Ishikawa (cell line): ENCODE measurements at regions not wholly inside any gene's neighbourhood (a gene's known extent, or its start where the extent isn't known, plus 50 kb on each side); places are given as distances from the start of the nearest gene placed in this dataset.

ENCODE experiments used
- CEBPB ChIP-seq: IDR thresholded peaks from 2 replicates; pipeline ENCODE4 v1.6.1; 2012
- CREB1 ChIP-seq: IDR thresholded peaks from 2 replicates; pipeline ENCODE4 v1.6.1; 2012; ENCODE audit warnings: low read depth
- EGR1 ChIP-seq: IDR thresholded peaks from 2 replicates; pipeline ENCODE4 v1.6.1; 2012
- EP300 ChIP-seq: IDR thresholded peaks from 2 replicates; pipeline ENCODE4 v1.6.1; 2012; ENCODE audit warnings: borderline replicate concordance
- FOXM1 ChIP-seq: IDR thresholded peaks from 2 replicates; pipeline ENCODE4 v1.6.1; 2012; ENCODE audit warnings: low read depth, borderline replicate concordance
- NFIC ChIP-seq: IDR thresholded peaks from 2 replicates; pipeline ENCODE4 v1.6.1; 2012
- RAD21 ChIP-seq: IDR thresholded peaks from 2 replicates; pipeline ENCODE4 v1.6.1; 2012; ENCODE audit warnings: low read depth
- TAF1 ChIP-seq: IDR thresholded peaks from 2 replicates; pipeline ENCODE4 v1.6.1; 2012; ENCODE audit warnings: low read depth, mild to moderate bottlenecking
- TCF12 ChIP-seq: IDR thresholded peaks from 2 replicates; pipeline ENCODE4 v1.6.1; 2012; ENCODE audit warnings: low read depth
- TEAD4 ChIP-seq: IDR thresholded peaks from 2 replicates; pipeline ENCODE4 v1.6.1; 2012
- USF1 ChIP-seq: IDR thresholded peaks from 2 replicates; pipeline ENCODE4 v1.6.1; 2012
- YY1 ChIP-seq: IDR thresholded peaks from 2 replicates; pipeline ENCODE4 v1.6.1; 2012; ENCODE audit warnings: low read depth
- ZBTB7A ChIP-seq: IDR thresholded peaks from 2 replicates; pipeline ENCODE4 v1.6.1; 2012; ENCODE audit warnings: low read depth
- TF ChIP-seq, protein P1 (sequence below): IDR thresholded peaks from 2 replicates; pipeline ENCODE4 v1.6.1; 2012
- TF ChIP-seq, protein P2 (sequence below): IDR thresholded peaks from 2 replicates; pipeline ENCODE4 v1.6.1; 2012; ENCODE audit warnings: low read depth, mild to moderate bottlenecking

DNA sequence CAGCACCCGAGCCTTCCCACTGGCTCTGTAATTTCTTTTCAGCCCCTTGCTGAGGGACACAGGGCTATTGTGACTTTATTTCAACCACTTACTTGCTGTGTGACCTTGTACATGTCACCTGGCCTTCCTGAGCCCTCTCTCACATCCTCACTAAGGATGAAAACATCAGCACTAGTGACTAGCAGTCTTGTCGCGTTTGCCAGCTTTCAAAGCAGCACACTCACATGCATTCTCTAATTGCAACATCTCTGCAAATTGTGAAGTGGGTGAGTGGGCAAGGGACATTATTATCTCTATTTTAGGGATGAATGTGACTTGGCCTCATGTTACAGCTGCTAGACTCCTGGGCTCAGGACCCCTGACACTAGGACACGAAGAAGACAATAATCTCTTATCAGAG lies 144.5 kb downstream of the SEC61B start:
- TF ChIP-seq, protein P1, sequence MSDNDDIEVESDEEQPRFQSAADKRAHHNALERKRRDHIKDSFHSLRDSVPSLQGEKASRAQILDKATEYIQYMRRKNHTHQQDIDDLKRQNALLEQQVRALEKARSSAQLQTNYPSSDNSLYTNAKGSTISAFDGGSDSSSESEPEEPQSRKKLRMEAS = no peak
- TF ChIP-seq TEAD4 = no peak
- TF ChIP-seq USF1 = no peak
- no peak for TF ChIP-seq EP300
- no peak for TF ChIP-seq YY1
- TF ChIP-seq NFIC = no peak
- no peak for TF ChIP-seq ZBTB7A
- TF ChIP-seq CEBPB = no peak
- TF ChIP-seq RAD21 = no peak
- no peak for TF ChIP-seq TCF12
- TF ChIP-seq FOXM1 = no peak
- TF ChIP-seq TAF1 = no peak
- TF ChIP-seq CREB1 = no peak
- TF ChIP-seq, protein P2, sequence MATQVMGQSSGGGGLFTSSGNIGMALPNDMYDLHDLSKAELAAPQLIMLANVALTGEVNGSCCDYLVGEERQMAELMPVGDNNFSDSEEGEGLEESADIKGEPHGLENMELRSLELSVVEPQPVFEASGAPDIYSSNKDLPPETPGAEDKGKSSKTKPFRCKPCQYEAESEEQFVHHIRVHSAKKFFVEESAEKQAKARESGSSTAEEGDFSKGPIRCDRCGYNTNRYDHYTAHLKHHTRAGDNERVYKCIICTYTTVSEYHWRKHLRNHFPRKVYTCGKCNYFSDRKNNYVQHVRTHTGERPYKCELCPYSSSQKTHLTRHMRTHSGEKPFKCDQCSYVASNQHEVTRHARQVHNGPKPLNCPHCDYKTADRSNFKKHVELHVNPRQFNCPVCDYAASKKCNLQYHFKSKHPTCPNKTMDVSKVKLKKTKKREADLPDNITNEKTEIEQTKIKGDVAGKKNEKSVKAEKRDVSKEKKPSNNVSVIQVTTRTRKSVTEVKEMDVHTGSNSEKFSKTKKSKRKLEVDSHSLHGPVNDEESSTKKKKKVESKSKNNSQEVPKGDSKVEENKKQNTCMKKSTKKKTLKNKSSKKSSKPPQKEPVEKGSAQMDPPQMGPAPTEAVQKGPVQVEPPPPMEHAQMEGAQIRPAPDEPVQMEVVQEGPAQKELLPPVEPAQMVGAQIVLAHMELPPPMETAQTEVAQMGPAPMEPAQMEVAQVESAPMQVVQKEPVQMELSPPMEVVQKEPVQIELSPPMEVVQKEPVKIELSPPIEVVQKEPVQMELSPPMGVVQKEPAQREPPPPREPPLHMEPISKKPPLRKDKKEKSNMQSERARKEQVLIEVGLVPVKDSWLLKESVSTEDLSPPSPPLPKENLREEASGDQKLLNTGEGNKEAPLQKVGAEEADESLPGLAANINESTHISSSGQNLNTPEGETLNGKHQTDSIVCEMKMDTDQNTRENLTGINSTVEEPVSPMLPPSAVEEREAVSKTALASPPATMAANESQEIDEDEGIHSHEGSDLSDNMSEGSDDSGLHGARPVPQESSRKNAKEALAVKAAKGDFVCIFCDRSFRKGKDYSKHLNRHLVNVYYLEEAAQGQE = no peak
- TF ChIP-seq EGR1 = no peak

DNA sequence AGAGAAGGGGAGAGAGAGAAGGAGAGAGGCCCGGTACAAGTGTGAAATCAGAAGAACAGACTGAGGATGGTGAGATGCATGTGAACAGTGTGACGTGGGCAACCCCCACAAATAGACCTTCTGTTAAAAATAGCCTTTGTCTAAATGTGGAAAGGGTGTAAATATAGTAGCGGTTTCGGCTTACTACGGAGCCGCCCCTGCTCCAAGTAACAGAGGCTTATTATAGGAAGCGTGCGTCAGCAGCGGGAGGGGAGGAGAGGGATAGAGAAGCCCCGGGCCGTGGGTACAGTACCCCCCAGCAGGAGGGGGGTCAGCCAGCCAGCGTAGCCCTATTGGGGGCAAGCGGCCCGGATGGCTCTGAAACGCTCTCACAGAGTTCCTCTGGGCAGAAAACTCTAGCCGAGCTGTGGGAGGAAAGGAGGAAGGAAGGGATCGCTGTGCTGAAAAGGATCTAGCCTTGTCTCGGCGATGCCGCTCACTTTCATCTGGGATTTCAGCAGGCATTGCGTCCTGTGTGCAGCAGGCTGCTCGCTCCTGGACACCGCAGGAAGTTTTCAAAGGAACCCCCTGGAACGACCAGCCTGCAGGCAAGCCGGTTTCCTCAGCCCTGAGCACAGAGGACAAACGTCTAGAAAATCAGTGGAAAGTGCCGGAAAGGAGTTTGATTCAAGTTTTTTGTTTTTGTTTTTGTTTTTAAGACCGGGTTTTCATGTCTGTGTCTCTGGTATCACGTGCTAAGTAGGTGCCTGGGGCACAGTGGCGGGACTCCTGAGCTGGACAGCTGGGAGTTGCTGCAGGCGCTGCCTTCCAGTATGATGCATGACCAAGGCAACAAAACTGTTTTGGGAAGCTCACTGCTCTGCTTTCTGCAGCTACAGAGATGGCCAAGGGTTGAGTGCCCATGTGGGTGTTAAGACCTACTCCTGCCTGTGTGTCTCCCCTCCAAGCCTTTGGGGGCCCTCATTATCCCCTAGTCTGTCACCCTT lies 146.6 kb downstream of the SEC61B start:
- TF ChIP-seq TAF1 = no peak
- TF ChIP-seq EP300 = no peak
- TF ChIP-seq TCF12 = no peak
- TF ChIP-seq CREB1 = no peak
- TF ChIP-seq NFIC = no peak
- TF ChIP-seq, protein P1 = no peak
- no peak for TF ChIP-seq TEAD4
- TF ChIP-seq, protein P2 = no peak
- no peak for TF ChIP-seq ZBTB7A
- TF ChIP-seq EGR1 = no peak
- no peak for TF ChIP-seq RAD21
- no peak for TF ChIP-seq YY1
- no peak for TF ChIP-seq FOXM1
- no peak for TF ChIP-seq CEBPB
- TF ChIP-seq USF1 = no peak

DNA sequence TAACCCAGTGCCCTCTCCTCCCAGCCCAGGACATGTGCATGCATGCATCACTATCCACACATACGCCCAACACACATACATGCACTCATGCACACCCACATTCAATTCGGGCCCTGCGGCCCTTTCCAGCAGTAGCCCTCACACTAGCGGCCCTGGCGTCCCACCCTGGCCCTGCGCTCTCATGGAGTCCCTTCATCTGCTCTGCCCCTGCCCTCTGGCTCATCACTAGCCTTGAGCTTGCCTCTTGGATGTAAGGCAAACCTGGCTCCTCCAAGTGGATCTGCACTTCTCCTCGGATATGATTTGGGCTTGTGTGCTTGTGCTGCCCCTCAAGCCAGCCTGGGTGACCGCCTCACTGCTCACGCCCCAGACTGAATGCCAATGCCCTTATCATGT lies 147.2 kb downstream of the SEC61B start:
- TF ChIP-seq TEAD4 (no peak), CEBPB (no peak), YY1 (no peak), EGR1 (no peak), FOXM1 (no peak), TCF12 (no peak), ZBTB7A (no peak), RAD21 (no peak), CREB1 (no peak), USF1 (no peak), EP300 (no peak), TAF1 (no peak), NFIC (no peak)
- TF ChIP-seq, protein P2 = no peak
- TF ChIP-seq, protein P1 = no peak
